NCI-H1436 (cell line): ENCODE measurements at regions not wholly inside any gene's neighbourhood (a gene's known extent, or its start where the extent isn't known, plus 50 kb on each side); places are given as distances from the start of the nearest gene placed in this dataset.
"Not testable (repeated sequence)": the region's sequence is repeated elsewhere in the genome, so short reads cannot be mapped to it uniquely, and the experiment has no call there.

Experiments used
- DNase-seq: peaks from one replicate; lab custom pipeline; 2025; lab: John Stamatoyannopoulos, UW

- DNase-seq = no peak
Observed at GRCh38 chr2:147607379-147607778, 237.4 kb upstream of the ACVR2A start.

- DNase-seq = no peak
Observed at GRCh38 chr2:147603876-147604275, 241.0 kb upstream of the ACVR2A start.

- DNase-seq = no peak
Observed at GRCh38 chr2:147603447-147603846, 241.4 kb upstream of the ACVR2A start.

GRCh38 chr2:147600646-147601045 lies 244.2 kb upstream of the ACVR2A start:
- no peak for DNase-seq

- DNase-seq = no peak
Observed at GRCh38 chr2:147600223-147600622, 244.6 kb upstream of the ACVR2A start.

- no peak for DNase-seq
Observed at GRCh38 chr2:147595200-147595599, 249.6 kb upstream of the ACVR2A start.

GRCh38 chr2:147594038-147594437 lies 250.8 kb upstream of the ACVR2A start:
- DNase-seq = no peak

GRCh38 chr2:147592784-147593183 lies 252.0 kb upstream of the ACVR2A start:
- not testable (repeated sequence) for DNase-seq

GRCh38 chr2:147589127-147589526 lies 255.7 kb upstream of the ACVR2A start:
- no peak for DNase-seq

- no peak for DNase-seq
Observed at GRCh38 chr2:147588191-147588590, 256.6 kb upstream of the ACVR2A start.

- DNase-seq = no peak
Observed at GRCh38 chr2:147578529-147578928, 266.3 kb upstream of the ACVR2A start.

GRCh38 chr2:147577998-147578380 lies 266.8 kb upstream of the ACVR2A start:
- no peak for DNase-seq

- no peak for DNase-seq
Observed at GRCh38 chr2:147577323-147577997, 267.4 kb upstream of the ACVR2A start.

- no peak for DNase-seq
Observed at GRCh38 chr2:147575106-147575505, 269.7 kb upstream of the ACVR2A start.

GRCh38 chr2:147572622-147573021 lies 272.2 kb upstream of the ACVR2A start:
- DNase-seq = no peak

- no peak for DNase-seq
Observed at GRCh38 chr2:147569426-147569825, 275.4 kb upstream of the ACVR2A start.

- DNase-seq = no peak
Observed at GRCh38 chr2:147568109-147568508, 276.7 kb upstream of the ACVR2A start.

GRCh38 chr2:147567136-147567535 lies 277.7 kb upstream of the ACVR2A start:
- no peak for DNase-seq

- no peak for DNase-seq
Observed at GRCh38 chr2:147560810-147561535, 283.9 kb upstream of the ACVR2A start.

- no peak for DNase-seq
Observed at GRCh38 chr2:147559070-147559725, 285.6 kb upstream of the ACVR2A start.

- no peak for DNase-seq
Observed at GRCh38 chr2:147558620-147559019, 286.2 kb upstream of the ACVR2A start.

GRCh38 chr2:147554521-147555107 lies 290.2 kb upstream of the ACVR2A start:
- DNase-seq = no peak

GRCh38 chr2:147553775-147554271 lies 291.0 kb upstream of the ACVR2A start:
- no peak for DNase-seq
